Chondrocyte (in vitro differentiated cells): ENCODE measurements at regions not wholly inside any gene's neighbourhood (a gene's known extent, or its start where the extent isn't known, plus 50 kb on each side); places are given as distances from the start of the nearest gene placed in this dataset.

ENCODE experiments used
- DNase-seq: peaks from one replicate; pipeline ENCODE4 v3.0.0; 2021; ENCODE audit warnings: mixed read lengths, low spot score
- H3K27ac Mint-ChIP-seq: one replicate; pipeline ENCODE4 v1.8.0; 2021; ENCODE audit warnings: mild to moderate bottlenecking, moderate library complexity, mixed read lengths; ENCODE audit not compliant: unreplicated experiment
- H3K27me3 Mint-ChIP-seq: 2 replicates; pipeline ENCODE4 v1.8.0; 2021; ENCODE audit warnings: low read depth, mixed read lengths
- H3K36me3 Mint-ChIP-seq: 2 replicates; pipeline ENCODE4 v1.8.0; 2021; ENCODE audit warnings: low read depth, mixed read lengths
- H3K4me1 Mint-ChIP-seq: 2 replicates; pipeline ENCODE4 v1.8.0; 2021; ENCODE audit warnings: low read depth, mild to moderate bottlenecking, mixed read lengths
- H3K4me3 Mint-ChIP-seq: one replicate; pipeline ENCODE4 v1.8.0; 2021; ENCODE audit warnings: mild to moderate bottlenecking, moderate library complexity, mixed read lengths; ENCODE audit not compliant: unreplicated experiment
- H3K9me3 Mint-ChIP-seq: 2 replicates; pipeline ENCODE4 v1.8.0; 2021; ENCODE audit warnings: low read depth, mixed read lengths
- CTCF ChIP-seq: fragments of 200-600 bp; sonication (generic); IDR thresholded peaks from 2 replicates; pipeline ENCODE4 v1.5.0; 2021; ENCODE audit warnings: antibody characterized with exemption, mild to moderate bottlenecking, moderate library complexity

GRCh38 chr4:114116861-114117260 lies 137.4 kb upstream of the ARSJ start:
- Mint-ChIP-seq H3K4me3 (no peak overlapping the region), H3K9me3 (no peaks in the 10 kb centered on the region), H3K27me3 (no peaks in the 10 kb centered on the region), H3K4me1 (no peaks in the 10 kb centered on the region), H3K27ac (no peak overlapping the region), H3K36me3 (no peaks in the 10 kb centered on the region)
- DNase-seq = no peak
- no peak for TF ChIP-seq CTCF

- H3K4me1 Mint-ChIP-seq = no peaks in the 10 kb centered on the region
Observed at GRCh38 chr4:114121221-114121620, 141.8 kb upstream of the ARSJ start.

GRCh38 chr4:114132199-114132598 lies 152.8 kb upstream of the ARSJ start:
- H3K27me3 Mint-ChIP-seq = no peaks in the 10 kb centered on the region
- H3K27ac Mint-ChIP-seq = no peak overlapping the region
- no peak for TF ChIP-seq CTCF
- no peaks in the 10 kb centered on the region for H3K36me3 Mint-ChIP-seq
- DNase-seq = no peak
- peaks cover 9% of the 10 kb centered on the region for H3K4me1 Mint-ChIP-seq
- no peak overlapping the region for H3K4me3 Mint-ChIP-seq
- H3K9me3 Mint-ChIP-seq = peaks cover 12% of the 10 kb centered on the region

More at GRCh38 chr4:114121221-114121620, 141.8 kb upstream of the ARSJ start:
- Mint-ChIP-seq H3K27me3 (no peaks in the 10 kb centered on the region), H3K9me3 (peaks cover 14% of the 10 kb centered on the region), H3K27ac (no peak overlapping the region), H3K36me3 (peaks cover 2% of the 10 kb centered on the region), H3K4me3 (no peak overlapping the region)
- TF ChIP-seq CTCF = no peak
- DNase-seq = no peak

GRCh38 chr4:114132830-114133229 lies 153.4 kb upstream of the ARSJ start:
- DNase-seq = no peak
- peak; percentile 66 for TF ChIP-seq CTCF
- Mint-ChIP-seq H3K9me3 (peaks cover 12% of the 10 kb centered on the region), H3K36me3 (no peaks in the 10 kb centered on the region), H3K4me3 (no peak overlapping the region), H3K4me1 (peaks cover 14% of the 10 kb centered on the region), H3K27me3 (no peaks in the 10 kb centered on the region), H3K27ac (no peak overlapping the region)

GRCh38 chr4:114136069-114136468 lies 156.6 kb upstream of the ARSJ start:
- Mint-ChIP-seq H3K27me3 (no peaks in the 10 kb centered on the region), H3K4me1 (peaks cover 15% of the 10 kb centered on the region), H3K36me3 (peaks cover 1% of the 10 kb centered on the region), H3K4me3 (no peak overlapping the region), H3K9me3 (peaks cover 5% of the 10 kb centered on the region), H3K27ac (no peak overlapping the region)
- no peak for DNase-seq
- TF ChIP-seq CTCF = no peak
